Right kidney (tissue), 1 donor: ENCODE measurements at regions not wholly inside any gene's neighbourhood (a gene's known extent, or its start where the extent isn't known, plus 50 kb on each side); places are given as distances from the start of the nearest gene placed in this dataset.
"Not testable (repeated sequence)": the region's sequence is repeated elsewhere in the genome, so short reads cannot be mapped to it uniquely, and the experiment has no call there.

Experiments
- DNase-seq: peaks from one replicate; pipeline ENCODE4 v3.0.0-alpha.2; 2016

DNA sequence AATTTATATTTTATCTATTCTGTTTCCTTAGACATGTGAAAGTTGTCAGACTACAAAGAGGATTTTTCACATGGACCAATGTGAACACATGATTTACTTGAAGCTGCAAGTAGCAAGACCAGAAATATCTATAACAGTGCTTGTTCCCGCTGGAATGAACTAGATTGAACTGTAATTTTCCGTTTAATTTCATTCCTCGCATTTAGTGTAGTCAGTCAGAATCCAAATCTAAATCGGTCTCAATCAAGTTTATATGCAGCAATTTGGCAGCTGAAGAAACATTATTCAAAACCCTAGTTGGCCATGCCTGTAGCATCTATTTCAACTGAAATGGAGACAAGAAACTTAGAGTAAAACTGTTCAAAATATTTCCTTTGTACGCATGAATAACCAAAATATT, 570.7 kb upstream of the SLITRK5 start:
- DNase-seq, result no peak

DNA sequence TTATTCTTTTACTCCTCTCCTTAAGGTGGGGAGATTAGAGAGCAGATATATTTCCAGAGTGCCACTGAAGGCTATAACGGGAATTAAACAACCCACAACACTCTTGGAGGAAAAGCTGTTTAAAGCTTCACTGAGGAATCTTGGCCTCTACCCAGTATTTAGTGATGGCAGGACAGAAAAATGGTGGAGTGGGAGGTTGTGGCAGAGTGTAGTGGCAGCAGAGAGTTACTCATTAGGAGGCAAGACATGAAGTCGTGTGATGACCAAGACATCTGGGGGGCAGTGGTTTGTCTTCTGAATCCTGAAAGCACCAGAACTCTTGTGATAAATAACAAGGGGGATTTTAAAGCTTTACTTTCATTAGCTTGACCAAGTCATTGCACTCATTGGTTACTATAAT, 563.5 kb upstream of the SLITRK5 start:
- DNase-seq, result no peak

DNA sequence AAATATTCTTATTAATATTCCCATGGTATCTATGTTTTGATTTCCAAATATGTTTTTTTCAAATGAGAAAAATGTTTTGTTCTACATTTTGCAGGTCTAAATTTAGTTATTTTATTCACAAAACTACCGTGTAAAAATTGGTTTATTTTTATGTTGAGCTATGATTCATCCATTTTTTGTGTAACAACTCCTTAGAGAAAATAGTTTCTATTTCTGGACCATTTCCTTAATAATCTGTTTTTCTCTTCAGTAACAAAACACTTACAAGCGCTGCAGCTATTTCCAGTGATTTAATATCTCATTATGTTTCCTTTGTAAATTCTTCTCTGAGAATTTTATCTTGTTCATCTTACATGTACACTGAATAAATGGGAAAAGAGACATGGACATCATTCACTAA, 550.7 kb upstream of the SLITRK5 start:
- no peak for DNase-seq

DNA sequence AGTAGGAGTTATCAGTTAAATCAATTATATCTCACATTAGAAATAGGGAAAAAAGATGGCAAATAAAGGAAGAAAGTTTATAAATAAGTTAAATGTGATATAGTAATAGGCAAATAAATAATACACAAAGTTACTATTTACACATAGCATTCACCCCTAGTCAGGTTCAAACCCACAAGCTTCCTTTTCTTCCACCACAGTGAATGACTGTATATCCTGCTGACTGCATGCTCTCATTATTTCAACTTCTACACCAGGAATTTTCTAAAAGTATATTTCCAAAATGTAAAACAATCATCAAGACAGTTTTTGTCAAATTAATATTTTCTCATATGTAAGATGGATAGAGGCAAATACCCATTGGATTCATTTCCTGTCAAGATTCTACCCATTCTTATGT, 548.6 kb upstream of the SLITRK5 start:
- DNase-seq, result no peak

- peak; percentile 3 for DNase-seq
Observed at GRCh38 chr13:87123987-87124784, 547.0 kb upstream of the SLITRK5 start.

GRCh38 chr13:87124785-87125074, 546.4 kb upstream of the SLITRK5 start:
- DNase-seq, result no peak

- DNase-seq, result no peak
Observed at GRCh38 chr13:87128036-87128435, 543.1 kb upstream of the SLITRK5 start.

GRCh38 chr13:87128491-87128890, 542.7 kb upstream of the SLITRK5 start:
- DNase-seq, result no peak

GRCh38 chr13:87129602-87130300, 541.4 kb upstream of the SLITRK5 start:
- DNase-seq, result no peak

DNA sequence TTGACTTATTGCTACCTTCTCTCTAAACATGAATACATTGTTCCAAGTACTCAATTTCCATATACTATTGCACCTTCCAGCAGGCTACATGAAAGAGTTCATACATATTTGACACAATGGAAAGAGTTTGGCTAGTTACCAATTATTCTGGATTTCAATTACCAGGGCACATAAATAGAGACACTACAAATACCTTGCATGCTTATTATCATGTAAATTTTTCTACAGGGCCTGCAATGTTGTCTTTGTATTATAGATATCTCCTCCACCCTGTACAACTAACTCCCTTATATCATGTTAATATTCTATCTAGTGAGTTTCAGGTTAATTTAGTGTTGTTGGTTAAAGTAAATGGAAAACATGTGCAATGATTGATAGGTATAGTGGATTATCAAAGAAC, 540.7 kb upstream of the SLITRK5 start:
- no peak for DNase-seq

DNA sequence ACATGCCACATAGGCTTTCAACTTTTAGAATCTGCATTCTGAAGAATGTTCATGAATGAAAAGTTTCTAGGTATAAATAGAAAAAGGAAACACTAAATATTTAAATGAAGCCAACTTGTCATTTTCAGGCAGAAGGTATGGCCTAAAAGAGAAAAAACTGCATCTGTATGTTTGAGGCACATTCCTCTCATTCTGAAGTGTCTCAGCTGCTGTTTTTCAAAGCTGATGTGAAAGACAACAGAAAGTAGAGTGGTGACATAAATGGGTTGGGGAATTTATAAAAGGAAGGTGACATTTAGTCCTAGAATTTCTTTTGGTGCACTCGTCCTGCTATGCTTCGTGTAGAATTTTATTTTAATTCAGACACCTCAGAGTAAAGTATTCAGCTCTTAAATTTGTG, 539.6 kb upstream of the SLITRK5 start:
- DNase-seq, result no peak

GRCh38 chr13:87138866-87139265, 532.3 kb upstream of the SLITRK5 start:
- no peak for DNase-seq

GRCh38 chr13:87147076-87147475, 524.1 kb upstream of the SLITRK5 start:
- DNase-seq, result no peak

DNA sequence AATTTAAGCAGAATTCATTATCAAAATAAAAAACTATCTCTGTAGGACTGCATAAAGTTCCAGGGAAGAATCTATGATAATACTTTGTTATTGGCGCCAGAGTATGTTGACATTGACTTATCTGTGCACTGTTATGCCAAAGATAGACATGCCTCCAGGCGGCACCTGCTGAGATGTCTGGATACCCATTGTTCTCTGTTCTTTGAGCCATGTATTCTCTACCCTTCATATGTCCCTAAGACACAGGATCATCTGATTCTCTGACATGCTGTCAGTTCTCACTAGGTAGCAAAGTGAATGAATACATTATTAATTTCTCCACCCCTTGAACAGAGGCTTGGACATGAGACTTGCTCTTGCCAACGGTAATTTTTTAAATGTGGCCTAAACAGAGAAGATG, 517.8 kb upstream of the SLITRK5 start:
- DNase-seq, result no peak

DNA sequence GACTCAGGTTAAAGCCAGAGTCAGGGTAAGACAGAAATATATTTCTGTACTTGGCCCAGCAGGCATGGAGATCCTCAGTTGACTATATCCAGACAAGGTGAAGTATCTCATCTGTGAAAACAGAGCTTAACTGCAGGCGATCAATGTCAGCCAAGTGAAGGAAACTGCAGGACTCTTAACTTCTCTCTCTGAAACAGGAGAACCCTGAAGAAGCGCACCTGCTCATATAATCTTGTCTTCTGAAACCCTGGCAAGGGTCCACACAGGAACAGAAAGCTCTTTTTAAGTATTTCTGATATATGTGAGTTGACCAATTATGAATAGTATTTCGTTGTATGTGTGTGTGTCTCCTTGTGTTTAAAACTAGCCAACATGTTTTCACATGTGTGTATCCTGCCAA, 504.8 kb upstream of the SLITRK5 start:
- no peak for DNase-seq

DNA sequence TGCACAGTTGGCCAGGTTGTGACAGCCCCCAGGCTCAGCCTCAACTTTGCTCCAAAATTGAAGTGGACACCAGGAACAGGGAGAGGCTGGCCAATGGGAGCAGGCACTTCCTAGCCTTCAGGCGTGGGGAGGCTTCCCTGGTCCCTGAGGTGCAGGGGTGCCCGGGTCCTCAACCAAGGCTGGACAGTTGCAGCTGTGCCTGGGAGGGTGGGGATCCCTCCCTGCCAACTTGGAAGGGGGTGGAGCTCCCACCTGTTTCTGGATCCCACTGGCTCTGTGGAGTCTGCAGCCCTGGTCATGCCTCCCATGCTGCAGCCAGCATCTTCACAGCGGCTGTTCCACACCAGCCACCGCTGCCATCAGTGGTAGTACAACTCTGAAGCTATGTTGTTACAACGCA, 502.8 kb upstream of the SLITRK5 start:
- DNase-seq, result no peak

GRCh38 chr13:87169337-87169736, 501.8 kb upstream of the SLITRK5 start:
- DNase-seq, result no peak

DNA sequence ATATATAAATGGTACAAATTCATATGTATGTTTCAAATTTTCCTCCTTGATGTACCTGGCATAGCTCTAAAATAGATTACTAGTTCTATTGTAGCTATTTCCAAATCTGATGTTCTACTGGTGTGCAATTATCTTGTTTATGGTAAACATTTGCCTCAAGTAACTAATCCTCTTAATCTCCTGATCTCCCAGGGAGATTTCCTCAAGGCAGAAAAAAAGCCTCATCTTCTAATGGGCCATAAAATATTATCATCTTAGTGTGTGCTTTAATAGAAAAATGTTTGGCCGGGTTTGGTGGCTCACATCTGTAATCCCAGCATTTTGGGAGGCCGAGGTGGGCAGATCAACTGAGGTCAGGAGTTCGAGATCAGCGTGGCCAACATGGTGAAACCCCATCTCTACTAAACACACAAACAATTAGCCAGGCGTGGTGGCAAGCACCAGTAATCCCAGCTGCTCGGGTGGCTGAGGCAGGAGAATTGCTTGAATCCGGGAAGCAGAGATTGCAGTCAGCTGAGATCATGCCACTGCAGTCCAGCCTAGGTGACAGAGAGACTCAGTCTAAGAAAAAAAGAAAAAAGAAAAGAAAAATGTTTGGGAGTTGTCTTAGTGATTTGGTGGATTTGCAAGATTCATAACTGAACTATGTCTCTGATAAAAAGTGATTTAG, 498.9 kb upstream of the SLITRK5 start:
- no peak for DNase-seq

- DNase-seq, result not testable (repeated sequence)
Observed at GRCh38 chr13:87185138-87185537, 486.0 kb upstream of the SLITRK5 start.

- DNase-seq, result not testable (repeated sequence)
Observed at GRCh38 chr13:87186647-87187046, 484.5 kb upstream of the SLITRK5 start.

DNA sequence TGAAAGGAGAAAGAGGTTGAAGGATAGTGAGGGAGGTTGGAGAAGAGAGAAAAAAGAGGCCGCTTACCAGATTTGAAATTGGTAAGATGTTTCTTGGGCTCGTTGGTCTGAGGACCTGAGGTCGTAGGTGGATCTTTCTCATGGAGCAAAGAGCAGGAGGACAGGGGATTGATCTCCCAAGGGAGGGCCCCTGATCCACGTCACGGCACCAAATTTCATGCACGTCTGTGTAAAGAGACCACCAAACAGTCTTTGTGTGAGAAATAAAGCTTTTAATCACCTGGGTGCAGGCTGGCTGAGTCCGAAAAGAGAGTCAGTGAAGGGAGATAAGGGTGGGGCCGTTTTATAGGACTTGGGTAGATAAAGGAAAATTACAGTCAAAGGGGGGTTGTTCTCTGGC, 479.7 kb upstream of the SLITRK5 start:
- DNase-seq, result not testable (repeated sequence)

DNA sequence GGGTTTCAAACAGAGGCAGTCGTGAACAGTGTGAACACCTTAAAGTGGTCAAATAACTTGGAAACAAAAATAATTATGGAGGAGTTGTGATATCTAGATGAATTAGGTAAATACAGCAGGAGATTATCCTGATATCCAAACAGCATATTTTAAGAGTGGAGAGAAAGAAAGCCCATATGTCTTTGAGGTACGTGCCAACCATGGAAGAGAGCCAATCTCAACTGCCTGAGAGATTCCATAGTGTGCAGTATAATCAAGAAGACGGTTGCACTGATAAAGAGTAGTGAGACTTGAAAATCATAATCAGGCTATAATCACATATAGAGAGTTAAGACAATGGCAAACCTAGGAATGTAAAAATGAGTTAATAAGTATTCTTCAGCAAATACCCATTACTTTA, 472.8 kb upstream of the SLITRK5 start:
- no peak for DNase-seq

DNA sequence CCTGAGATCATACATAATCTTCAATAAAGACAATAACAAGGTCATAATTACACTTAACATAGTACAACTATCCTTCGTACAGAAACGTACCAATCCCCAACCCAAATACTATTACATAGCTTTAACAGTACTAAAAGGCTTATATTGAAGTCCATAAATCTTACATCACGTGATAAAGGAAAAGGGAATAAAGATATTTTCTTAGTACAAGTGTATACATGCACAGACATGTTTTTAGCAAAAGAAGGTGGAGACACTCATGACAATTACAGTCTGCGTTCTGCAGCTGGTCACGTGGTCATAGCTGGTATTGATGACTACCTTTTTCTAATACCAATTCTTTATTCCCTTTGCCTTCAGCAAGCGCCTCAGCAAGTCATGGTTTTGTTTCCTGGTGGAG, 464.5 kb upstream of the SLITRK5 start:
- no peak for DNase-seq
